Testis (tissue), 2 donors: ENCODE measurements at regions not wholly inside any gene's neighbourhood (a gene's known extent, or its start where the extent isn't known, plus 50 kb on each side); places are given as distances from the start of the nearest gene placed in this dataset.

Experiments
- CTCF ChIP-seq, 3 experiments: fragments of 450-650 bp in 2 of 3; fragments of 200-600 bp in 1 of 3; sonication (generic) in 1 of 3; IDR thresholded peaks; one replicate each; pipeline ENCODE4 v1.5.1; 2016 to 2019; ENCODE audit warnings: antibody characterized with exemption in 3 of 3, mild to moderate bottlenecking in 2 of 3, moderate library complexity in 1 of 3
- POLR2A ChIP-seq: fragments of 450-650 bp; IDR thresholded peaks from one replicate; pipeline ENCODE4 v1.6.1; 2017; ENCODE audit warnings: antibody characterized with exemption, mild to moderate bottlenecking, moderate library complexity

- TF ChIP-seq POLR2A = no peak
- no peak for TF ChIP-seq CTCF (IDR thresholded peaks at IDR 0.05)
These were observed 435.3 kb upstream of the SPTLC3 start for GRCh38 chr20:12573442-12573841.
